K562 (cell line): ENCODE measurements at regions not wholly inside any gene's neighbourhood (a gene's known extent, or its start where the extent isn't known, plus 50 kb on each side); places are given as distances from the start of the nearest gene placed in this dataset. TPM values are rescaled to one million over a fixed set of nuclear protein-coding genes. Genes with fewer than 3 reads are reported as not detected.

Experiments
- small RNA-seq: library from RNA; depleted of rRNA; stranded (forward); fragments of <200 nt; gene quantifications from one replicate; pipeline ENCODE3, GENCODE V24; 2014

Small RNAs in the stretch of these regions (small RNA-seq; reads per million reads assigned to genes)
- gene RF00477, result not detected
- gene RNU6-44P, result not detected
